K562 (cell line): ENCODE measurements at regions not wholly inside any gene's neighbourhood (a gene's known extent, or its start where the extent isn't known, plus 50 kb on each side); places are given as distances from the start of the nearest gene placed in this dataset.
A peak's percentile ranks its signal among the peaks of the same experiment; 100 is the strongest.

Source experiments
- ATAC-seq: fragments of 200-7000 bp; cut with Tn5 transposase; 3 replicates; pipeline ENCODE4 v1.9.1; 2020; ENCODE audit warnings: moderate library complexity
- BruUV-seq: library from RNA; stranded (reverse); fragments of 400-500 nt; replicated peaks from 2 replicates; lab custom pipeline; 2021; lab: Mats Ljungman, UMichigan
- CTCF ChIA-PET: fragments of 300-600 bp; formaldehyde crosslinking; extraction: SDS; loops from one replicate; lab custom pipeline; 2021; ENCODE audit warnings: low intra/inter-chr PET ratio; lab: Yijun Ruan, JAX
- POLR2A ChIA-PET: fragments of 300-600, 350-650 bp; sonication (Branson Sonifier 250); formaldehyde crosslinking; extraction: SDS; loops from one replicate; lab custom pipeline; 2021; ENCODE audit warnings: antibody characterized with exemption, inconsistent platforms; lab: Yijun Ruan, JAX
- DNase-seq, 4 experiments: peaks; one replicate each; pipeline versions ENCODE4 v3.0.0 to v3.0.0-alpha.2; 2011 to 2018; ENCODE audit warnings: low spot score in 3 of 4, mixed read lengths in 3 of 4; ENCODE audit errors: extremely low read depth in 1 of 4
- FAIRE-seq: peaks from 2 replicates; lab custom pipeline; 2011; peaks lifted over from hg19 to GRCh38; lab: Jason Lieb, UNC
- H2AFZ ChIP-seq: 2 replicates; pipeline ENCODE4 v1.6.0; 2011; ENCODE audit warnings: low read depth, low read length, control low read depth, inconsistent platforms
- H3K27ac ChIP-seq: fragments of 200-600 bp; 3 replicates; pipeline ENCODE4 v1.8.0; 2011; ENCODE audit warnings: low read depth, mild to moderate bottlenecking, control low read depth, inconsistent platforms, low read length, moderate library complexity, mixed read lengths; ENCODE audit errors: extremely low read depth
- H3K27me3 ChIP-seq, 2 experiments: fragments of 300-600 bp in 1 of 2; 2 replicates in 1 of 2; 3 replicates in 1 of 2; pipeline versions ENCODE4 v1.6.0 to v1.8.0; 2011; ENCODE audit warnings: inconsistent platforms in 2 of 2, low read length in 2 of 2, mild to moderate bottlenecking in 1 of 2, mixed read lengths in 1 of 2, moderate library complexity in 1 of 2; ENCODE audit not compliant: control insufficient read depth in 2 of 2, insufficient read depth in 2 of 2
- H3K36me3 ChIP-seq: fragments of 300-600 bp; 3 replicates; pipeline ENCODE4 v1.8.0; 2011; ENCODE audit warnings: mild to moderate bottlenecking, low read length, inconsistent platforms; ENCODE audit not compliant: control insufficient read depth, insufficient read depth
- H3K4me1 ChIP-seq, 2 experiments: fragments of 200-600 bp in 1 of 2; replicated peaks in 1 of 2; 2 replicates in 1 of 2; 3 replicates in 1 of 2; pipeline versions ENCODE4 v1.5.1 to v1.8.0; 2011; ENCODE audit warnings: inconsistent platforms in 2 of 2, low read length in 2 of 2, mild to moderate bottlenecking in 1 of 2, mixed read lengths in 1 of 2, moderate library complexity in 1 of 2; ENCODE audit not compliant: control insufficient read depth in 2 of 2, insufficient read depth in 2 of 2
- H3K4me2 ChIP-seq: 2 replicates; pipeline ENCODE4 v1.6.1; 2011; ENCODE audit warnings: low read length, control low read depth, inconsistent platforms, mixed read lengths; ENCODE audit not compliant: insufficient read depth
- H3K4me3 ChIP-seq: fragments of 200-600 bp; sonication (generic), shearing (Covaris generic); 2 replicates; pipeline ENCODE4 v1.5.1; 2016; ENCODE audit warnings: control low read depth, inconsistent platforms
- H3K79me2 ChIP-seq: fragments of 200-600 bp; 3 replicates; pipeline ENCODE4 v1.8.0; 2011; ENCODE audit warnings: low read length, inconsistent platforms; ENCODE audit not compliant: control insufficient read depth, insufficient read depth
- H3K9ac ChIP-seq, 2 experiments: 2 replicates each; pipeline versions ENCODE4 v1.6.0 to v1.6.1; 2011; ENCODE audit warnings: low read depth in 2 of 2, low read length in 2 of 2, control low read depth in 1 of 2, inconsistent platforms in 1 of 2, mild to moderate bottlenecking in 1 of 2, mixed read lengths in 1 of 2; ENCODE audit not compliant: insufficient read depth in 1 of 2
- H3K9me1 ChIP-seq: one replicate; pipeline ENCODE4 v1.6.0; 2011; ENCODE audit warnings: inconsistent platforms, mild to moderate bottlenecking, low read length, moderate library complexity; ENCODE audit not compliant: control insufficient read depth, insufficient read depth
- H3K9me3 ChIP-seq: replicated peaks from 2 replicates; pipeline ENCODE4 v1.5.1; 2011; ENCODE audit warnings: low read depth, low read length, inconsistent platforms; ENCODE audit not compliant: control insufficient read depth, insufficient read depth
- H4K20me1 ChIP-seq: replicated peaks from 2 replicates; pipeline ENCODE4 v1.6.1; 2011; ENCODE audit warnings: low read length, inconsistent platforms, mixed read lengths; ENCODE audit not compliant: control insufficient read depth, insufficient read depth
- CEBPB ChIP-seq: fragments of 450-650 bp; IDR thresholded peaks from 2 replicates; pipeline ENCODE4 v1.6.1; 2016; ENCODE audit warnings: missing genetic modification characterization, missing compliant biosample characterization
- DPF2 ChIP-seq: fragments of 450-650 bp; IDR thresholded peaks from 2 replicates; pipeline ENCODE4 v1.6.1; 2016
- ELF1 ChIP-seq: fragments of 200-800 bp; sonication (Bioruptor generic); IDR thresholded peaks from 2 replicates; pipeline ENCODE4 v1.6.1; 2016; ENCODE audit warnings: missing genetic modification characterization, missing compliant biosample characterization
- FOXJ2 ChIP-seq: fragments of 200-800 bp; sonication (Bioruptor generic); IDR thresholded peaks from 2 replicates; pipeline ENCODE4 v1.6.1; 2016; ENCODE audit warnings: missing genetic modification characterization, missing compliant biosample characterization
- POLR2B ChIP-seq: fragments of 450-650 bp; IDR thresholded peaks from 2 replicates; pipeline ENCODE4 v1.6.1; 2018; ENCODE audit warnings: low read depth; ENCODE audit not compliant: partially characterized antibody
- PTRF ChIP-seq: fragments of 450-650 bp; IDR thresholded peaks from 2 replicates; pipeline ENCODE4 v1.6.1; 2016; ENCODE audit warnings: mild to moderate bottlenecking, missing genetic modification characterization, missing compliant biosample characterization
- PYGO2 ChIP-seq: fragments of 450-650 bp; IDR thresholded peaks from 2 replicates; pipeline ENCODE4 v1.6.1; 2016; ENCODE audit warnings: mild to moderate bottlenecking, missing genetic modification characterization, moderate library complexity, missing compliant biosample characterization
- RBBP5 ChIP-seq: fragments of 200-600 bp; sonication (generic); IDR thresholded peaks from 2 replicates; pipeline ENCODE4 v1.6.1; 2012; ENCODE audit warnings: borderline replicate concordance, mild to moderate bottlenecking, low read length, control low read depth, inconsistent platforms; ENCODE audit not compliant: insufficient read depth, poor library complexity, severe bottlenecking
- SIN3A ChIP-seq, 2 experiments: fragments of 150-350 bp in 1 of 2; IDR thresholded peaks; 2 replicates each; pipeline ENCODE4 v1.6.1; 2011 to 2016; ENCODE audit warnings: borderline replicate concordance in 2 of 2, low read depth in 2 of 2, low read length in 2 of 2, mild to moderate bottlenecking in 2 of 2, moderate library complexity in 2 of 2; ENCODE audit not compliant: control insufficient read depth in 1 of 2
- SMARCE1 ChIP-seq: fragments of 450-650 bp; IDR thresholded peaks from 2 replicates; pipeline ENCODE4 v1.7.1; 2016; ENCODE audit warnings: mild to moderate bottlenecking
- SPI1 ChIP-seq: IDR thresholded peaks from 2 replicates; pipeline ENCODE4 v1.6.1; 2011; ENCODE audit warnings: low read depth, low read length, control low read depth, borderline replicate concordance
- TRIM24 ChIP-seq, 2 experiments: fragments of 450-650 bp; IDR thresholded peaks; 2 replicates each; pipeline ENCODE4 v1.6.1; 2016
- ZNF212 ChIP-seq: fragments of 450-650 bp; formaldehyde crosslinking; IDR thresholded peaks from 2 replicates; pipeline ENCODE4 v1.4.0; 2020; ENCODE audit warnings: mild to moderate bottlenecking
- ZNF384 ChIP-seq: IDR thresholded peaks from 2 replicates; pipeline ENCODE4 v1.6.1; 2012; ENCODE audit warnings: low read depth, low read length, improper control_type of control experiment
- ZNF766 ChIP-seq: fragments of 200-800 bp; sonication (Bioruptor generic); conservative IDR thresholded peaks from 2 replicates; pipeline ENCODE4 v1.6.1; 2016; ENCODE audit warnings: missing genetic modification characterization, missing compliant biosample characterization
- WGBS: fragments of 100-300 bp; shearing (Covaris generic); methylation state at CpG from one replicate; pipeline ENCODE4 v1.1.6; 2016; ENCODE audit warnings: low coverage, mixed read lengths; ENCODE audit not compliant: insufficient coverage; ENCODE audit errors: missing lambda C conversion rate; 5-methylcytosine and 5-hydroxymethylcytosine counted together
- in situ Hi-C: fragments of 300-500 bp; cut with MboI; formaldehyde crosslinking; loops from 4 replicates; pipeline ENCODE4 v1.15.0; 2018; ENCODE audit warnings: inconsistent platforms, mixed read lengths
- intact Hi-C: fragments of 100-400 bp; cut with micrococcal nuclease; formaldehyde crosslinking; loops from 2 replicates; pipeline ENCODE4 v1.14.2; 2022
- TF ChIP-seq, protein P1 (sequence below): fragments of 450-650 bp; IDR thresholded peaks from 2 replicates; pipeline ENCODE4 v1.6.1; 2016; ENCODE audit warnings: antibody characterized with exemption
- TF ChIP-seq, protein P2 (sequence below): fragments of 450-650 bp; IDR thresholded peaks from 2 replicates; pipeline ENCODE4 v1.6.1; 2016; ENCODE audit warnings: missing biosample characterization, missing genetic modification characterization
- TF ChIP-seq, protein P3 (sequence below): fragments of 250-450 bp; sonication (Bioruptor Pico); IDR thresholded peaks from 2 replicates; pipeline ENCODE4 v1.4.0; 2020; ENCODE audit warnings: borderline replicate concordance
- TF ChIP-seq, protein P4 (sequence below): fragments of 250-450 bp; sonication (Bioruptor Pico); IDR thresholded peaks from 2 replicates; pipeline ENCODE4 v1.8.0; 2021; ENCODE audit warnings: moderate library complexity, mild to moderate bottlenecking, inconsistent platforms

DNA sequence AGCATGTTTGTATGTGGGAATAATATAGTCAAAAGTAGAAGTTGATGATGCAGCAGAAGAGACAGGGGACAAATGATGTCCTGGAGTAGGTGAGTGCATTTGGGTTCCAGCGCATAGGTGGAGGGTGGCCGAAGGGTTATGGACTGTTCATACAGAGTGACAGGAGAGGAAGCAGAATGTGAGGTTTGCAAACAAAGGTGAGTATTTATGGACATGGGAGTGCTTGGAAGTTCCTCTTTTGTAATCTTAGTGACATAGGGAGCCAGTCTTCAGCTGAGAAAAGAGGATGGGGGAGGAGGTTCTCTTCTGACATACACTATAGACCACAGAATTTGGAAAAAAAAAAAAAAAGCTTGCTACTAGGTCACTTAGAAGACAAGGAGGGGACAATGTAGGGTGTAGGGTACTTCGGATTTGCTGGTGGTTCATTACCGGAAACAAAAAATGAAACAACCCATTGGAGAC is 331.6 kb downstream of the DLEU7 start:
- peak in 2 of 4 experiments; percentile 32 to 43 for DNase-seq
- in situ Hi-C loops = no loop called here
- no peaks in the 10 kb centered on the region for H3K36me3 ChIP-seq
- intact Hi-C loops = loop anchor here (5.0 kb wide), 1 partner anchor 100 kb away; no protein-coding TSS in a partner anchor
- H3K4me2 ChIP-seq = peak overlapping the region; percentile 69
- H3K27me3 ChIP-seq = no peaks in the 10 kb centered on the region
- ChIA-PET POLR2A (interaction anchor here (0.6 kb wide), 1 partner anchor 9 kb away, joined by 3 read pairs; no protein-coding TSS in a partner anchor), CTCF (interaction anchor here (0.6 kb wide), 1 partner anchor 210 kb away, joined by 3 read pairs; no protein-coding TSS in a partner anchor)
- no TSS peak for BruUV-seq
- H3K9me3 ChIP-seq = no peaks in the 10 kb centered on the region
- ATAC-seq = peak; percentile 86
- peaks cover 0 to 18% of the 10 kb centered on the region in 2 experiments; a peak in 4 of 5 replicates for H3K4me1 ChIP-seq
- H3K9ac ChIP-seq = peak overlapping the region in 1 of 2 experiments; percentile 56; a peak in 2 of 4 replicates
- H3K79me2 ChIP-seq = no peaks in the 10 kb centered on the region
- no peak overlapping the region for H3K4me3 ChIP-seq
- WGBS = 17% methylated on average over 4 of the region's 4 CpGs
- no peaks in the 10 kb centered on the region for H3K9me1 ChIP-seq
- peak overlapping the region; percentile 50; the same call in 2 of the 3 replicates for H3K27ac ChIP-seq
- FAIRE-seq = peak; percentile 74
- peak overlapping the region; percentile 64 for H2AFZ ChIP-seq
- no peaks in the 10 kb centered on the region for H4K20me1 ChIP-seq
- TF ChIP-seq, protein P1, sequence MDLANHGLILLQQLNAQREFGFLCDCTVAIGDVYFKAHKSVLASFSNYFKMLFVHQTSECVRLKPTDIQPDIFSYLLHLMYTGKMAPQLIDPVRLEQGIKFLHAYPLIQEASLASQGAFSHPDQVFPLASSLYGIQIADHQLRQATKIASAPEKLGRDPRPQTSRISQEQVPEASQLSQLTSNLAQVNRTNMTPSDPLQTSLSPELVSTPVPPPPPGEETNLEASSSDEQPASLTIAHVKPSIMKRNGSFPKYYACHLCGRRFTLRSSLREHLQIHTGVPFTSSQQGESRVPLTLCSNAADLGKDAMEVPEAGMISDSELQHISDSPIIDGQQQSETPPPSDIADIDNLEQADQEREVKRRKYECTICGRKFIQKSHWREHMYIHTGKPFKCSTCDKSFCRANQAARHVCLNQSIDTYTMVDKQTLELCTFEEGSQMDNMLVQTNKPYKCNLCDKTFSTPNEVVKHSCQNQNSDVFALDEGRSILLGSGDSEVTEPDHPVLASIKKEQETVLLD = no peak
- TF ChIP-seq SMARCE1 = peak; percentile 54; the same call in 1 of the 2 replicates
- TF ChIP-seq PTRF (tag) = no peak
- no peak for TF ChIP-seq POLR2B
- no peak for TF ChIP-seq ZNF766
- TF ChIP-seq FOXJ2 (tag) = no peak
- TF ChIP-seq DPF2 = 0 out of 2 replicates have a peak, but pooled peaks have one; percentile 29
- peak; percentile 63 for TF ChIP-seq SPI1
- no peak for TF ChIP-seq RBBP5
- TF ChIP-seq SIN3A (IDR thresholded peaks at IDR 0.05; ENCODE audit: borderline replicate concordance in 2 of 2, control insufficient read depth in 1 of 2, low read depth in 2 of 2, low read length in 2 of 2) = no peak
- TF ChIP-seq, protein P2, sequence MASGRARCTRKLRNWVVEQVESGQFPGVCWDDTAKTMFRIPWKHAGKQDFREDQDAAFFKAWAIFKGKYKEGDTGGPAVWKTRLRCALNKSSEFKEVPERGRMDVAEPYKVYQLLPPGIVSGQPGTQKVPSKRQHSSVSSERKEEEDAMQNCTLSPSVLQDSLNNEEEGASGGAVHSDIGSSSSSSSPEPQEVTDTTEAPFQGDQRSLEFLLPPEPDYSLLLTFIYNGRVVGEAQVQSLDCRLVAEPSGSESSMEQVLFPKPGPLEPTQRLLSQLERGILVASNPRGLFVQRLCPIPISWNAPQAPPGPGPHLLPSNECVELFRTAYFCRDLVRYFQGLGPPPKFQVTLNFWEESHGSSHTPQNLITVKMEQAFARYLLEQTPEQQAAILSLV (tag) = no peak
- TF ChIP-seq, protein P3, sequence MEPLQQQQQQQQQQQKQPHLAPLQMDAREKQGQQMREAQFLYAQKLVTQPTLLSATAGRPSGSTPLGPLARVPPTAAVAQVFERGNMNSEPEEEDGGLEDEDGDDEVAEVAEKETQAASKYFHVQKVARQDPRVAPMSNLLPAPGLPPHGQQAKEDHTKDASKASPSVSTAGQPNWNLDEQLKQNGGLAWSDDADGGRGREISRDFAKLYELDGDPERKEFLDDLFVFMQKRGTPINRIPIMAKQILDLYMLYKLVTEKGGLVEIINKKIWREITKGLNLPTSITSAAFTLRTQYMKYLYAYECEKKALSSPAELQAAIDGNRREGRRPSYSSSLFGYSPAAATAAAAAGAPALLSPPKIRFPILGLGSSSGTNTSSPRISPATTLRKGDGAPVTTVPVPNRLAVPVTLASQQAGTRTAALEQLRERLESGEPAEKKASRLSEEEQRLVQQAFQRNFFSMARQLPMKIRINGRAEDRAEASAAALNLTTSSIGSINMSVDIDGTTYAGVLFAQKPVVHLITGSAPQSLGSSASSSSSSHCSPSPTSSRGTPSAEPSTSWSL (CRISPR knock-in tag) = no peak
- peak; percentile 78 for TF ChIP-seq ZNF384
- peak in 1 of 2 experiments; percentile 67; a peak in 2 of 4 replicates for TF ChIP-seq TRIM24 (IDR thresholded peaks at IDR 0.05)
- TF ChIP-seq ZNF212 (CRISPR knock-in tag) = no peak
- TF ChIP-seq PYGO2 = no peak
- TF ChIP-seq, protein P4, sequence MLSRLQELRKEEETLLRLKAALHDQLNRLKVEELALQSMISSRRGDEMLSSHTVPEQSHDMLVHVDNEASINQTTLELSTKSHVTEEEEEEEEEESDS = no peak
- TF ChIP-seq CEBPB (tag) = no peak
- TF ChIP-seq ELF1 (tag) = no peak
